T-helper 2 cell treated with Interferon-gamma antibody and Interleukin-4, amounts not matched to agents 5 μg/mL and 100 μg/mL, for 36 hours (primary cell): ENCODE measurements at regions not wholly inside any gene's neighbourhood (a gene's known extent, or its start where the extent isn't known, plus 50 kb on each side); places are given as distances from the start of the nearest gene placed in this dataset.
"Not testable (repeated sequence)": the region's sequence is repeated elsewhere in the genome, so short reads cannot be mapped to it uniquely, and the experiment has no call there.

Source experiments
- DNase-seq: peaks from one replicate; pipeline ENCODE4 v3.0.0; 2021; ENCODE audit warnings: low spot score
- H3K27ac Mint-ChIP-seq: one replicate; pipeline ENCODE4 v1.8.0; 2021; ENCODE audit warnings: mild to moderate bottlenecking, mixed read lengths
- H3K27me3 Mint-ChIP-seq: one replicate; pipeline ENCODE4 v1.8.0; 2021; ENCODE audit warnings: low read depth, mixed read lengths
- H3K36me3 Mint-ChIP-seq: one replicate; pipeline ENCODE4 v1.8.0; 2021; ENCODE audit warnings: low read depth, mixed read lengths
- H3K4me1 Mint-ChIP-seq: one replicate; pipeline ENCODE4 v1.8.0; 2021; ENCODE audit warnings: low read depth, mixed read lengths
- H3K4me3 Mint-ChIP-seq: one replicate; pipeline ENCODE4 v1.8.0; 2022; ENCODE audit warnings: mild to moderate bottlenecking, moderate library complexity, mixed read lengths
- H3K9me3 Mint-ChIP-seq: one replicate; pipeline ENCODE4 v1.8.0; 2021; ENCODE audit warnings: mixed read lengths

DNA sequence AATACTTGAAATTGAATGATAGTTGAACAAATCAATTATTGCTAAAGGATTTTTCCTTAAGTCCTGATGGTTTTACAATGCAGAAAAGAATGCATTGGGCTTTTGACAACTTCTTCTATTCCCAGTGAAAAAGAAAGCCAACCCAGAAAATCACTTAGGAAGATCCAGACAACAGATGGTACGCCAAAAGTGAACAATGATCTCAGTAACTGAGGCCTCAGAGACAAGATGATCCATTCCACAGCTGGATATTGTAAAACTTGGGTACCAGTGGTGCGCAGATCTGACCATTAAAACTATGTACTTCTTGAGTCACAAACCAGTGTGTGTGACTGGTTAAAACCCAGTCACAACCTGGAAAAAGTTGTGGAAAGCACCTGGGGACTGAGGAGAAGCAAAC is 173.5 kb downstream of the ETAA1 start:
- no peak overlapping the region for H3K4me3 Mint-ChIP-seq
- no peaks in the 10 kb centered on the region for H3K4me1 Mint-ChIP-seq
- H3K27me3 Mint-ChIP-seq, result no peaks in the 10 kb centered on the region
- H3K27ac Mint-ChIP-seq, result no peak overlapping the region
- H3K9me3 Mint-ChIP-seq, result no peaks in the 10 kb centered on the region
- no peaks in the 10 kb centered on the region for H3K36me3 Mint-ChIP-seq
- no peak for DNase-seq

GRCh38 chr2:67571785-67572718 is 174.9 kb downstream of the ETAA1 start:
- peaks cover 3% of the 10 kb centered on the region for H3K9me3 Mint-ChIP-seq
- H3K27ac Mint-ChIP-seq, result no peak overlapping the region
- no peaks in the 10 kb centered on the region for H3K36me3 Mint-ChIP-seq
- no peak for DNase-seq
- no peaks in the 10 kb centered on the region for H3K27me3 Mint-ChIP-seq
- no peak overlapping the region for H3K4me3 Mint-ChIP-seq
- no peaks in the 10 kb centered on the region for H3K4me1 Mint-ChIP-seq

GRCh38 chr2:67572721-67573435 is 175.7 kb downstream of the ETAA1 start:
- H3K27ac Mint-ChIP-seq, result no peak overlapping the region
- DNase-seq, result no peak

GRCh38 chr2:67574230-67574629 is 177.1 kb downstream of the ETAA1 start:
- Mint-ChIP-seq H3K27me3 (no peaks in the 10 kb centered on the region), H3K36me3 (no peaks in the 10 kb centered on the region), H3K4me3 (no peak overlapping the region), H3K9me3 (peaks cover 9% of the 10 kb centered on the region), H3K4me1 (no peaks in the 10 kb centered on the region), H3K27ac (no peak overlapping the region)
- no peak for DNase-seq

More at GRCh38 chr2:67572721-67573435, 175.7 kb downstream of the ETAA1 start:
- peaks cover 3% of the 10 kb centered on the region for H3K9me3 Mint-ChIP-seq
- H3K4me3 Mint-ChIP-seq, result no peak overlapping the region
- no peaks in the 10 kb centered on the region for H3K4me1 Mint-ChIP-seq
- H3K27me3 Mint-ChIP-seq, result no peaks in the 10 kb centered on the region
- H3K36me3 Mint-ChIP-seq, result no peaks in the 10 kb centered on the region

DNA sequence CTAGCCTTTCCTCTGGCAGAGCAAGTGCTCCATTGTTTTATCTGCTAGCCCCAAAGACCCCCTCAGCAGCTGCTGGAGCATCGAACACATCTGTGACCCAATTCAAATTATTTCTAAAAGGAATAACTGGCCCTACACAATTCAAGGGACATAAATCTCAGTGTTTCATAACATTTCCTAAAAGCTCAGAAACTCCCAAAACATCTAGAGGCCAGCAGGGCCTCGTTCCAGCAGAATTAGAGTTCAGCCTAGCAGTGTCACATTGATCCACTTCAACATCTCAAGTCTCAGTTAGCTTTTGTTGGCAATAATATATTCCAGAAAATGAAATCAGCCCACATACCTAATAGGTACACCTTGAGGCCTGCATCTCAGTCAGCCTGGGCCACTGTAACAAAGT is 179.1 kb downstream of the ETAA1 start:
- no peaks in the 10 kb centered on the region for H3K4me1 Mint-ChIP-seq
- H3K4me3 Mint-ChIP-seq, result no peak overlapping the region
- H3K27me3 Mint-ChIP-seq, result no peaks in the 10 kb centered on the region
- no peak overlapping the region for H3K27ac Mint-ChIP-seq
- H3K9me3 Mint-ChIP-seq, result peaks cover 9% of the 10 kb centered on the region
- no peak for DNase-seq
- H3K36me3 Mint-ChIP-seq, result no peaks in the 10 kb centered on the region

GRCh38 chr2:67576991-67577390 is 179.9 kb downstream of the ETAA1 start:
- Mint-ChIP-seq H3K4me3 (no peak overlapping the region), H3K9me3 (peaks cover 14% of the 10 kb centered on the region), H3K27me3 (no peaks in the 10 kb centered on the region), H3K36me3 (no peaks in the 10 kb centered on the region), H3K4me1 (no peaks in the 10 kb centered on the region), H3K27ac (no peak overlapping the region)
- no peak for DNase-seq

- Mint-ChIP-seq H3K4me1 (no peaks in the 10 kb centered on the region), H3K36me3 (no peaks in the 10 kb centered on the region)
- DNase-seq, result no peak
Observed at GRCh38 chr2:67579216-67579615, 182.1 kb downstream of the ETAA1 start.

GRCh38 chr2:67579806-67580205 is 182.7 kb downstream of the ETAA1 start:
- Mint-ChIP-seq H3K9me3 (peaks cover 30% of the 10 kb centered on the region), H3K36me3 (no peaks in the 10 kb centered on the region), H3K27ac (no peak overlapping the region), H3K4me3 (no peak overlapping the region), H3K4me1 (no peaks in the 10 kb centered on the region), H3K27me3 (no peaks in the 10 kb centered on the region)
- no peak for DNase-seq

More at GRCh38 chr2:67579216-67579615, 182.1 kb downstream of the ETAA1 start:
- H3K27ac Mint-ChIP-seq, result no peak overlapping the region
- peaks cover 24% of the 10 kb centered on the region for H3K9me3 Mint-ChIP-seq
- H3K27me3 Mint-ChIP-seq, result no peaks in the 10 kb centered on the region
- no peak overlapping the region for H3K4me3 Mint-ChIP-seq

DNA sequence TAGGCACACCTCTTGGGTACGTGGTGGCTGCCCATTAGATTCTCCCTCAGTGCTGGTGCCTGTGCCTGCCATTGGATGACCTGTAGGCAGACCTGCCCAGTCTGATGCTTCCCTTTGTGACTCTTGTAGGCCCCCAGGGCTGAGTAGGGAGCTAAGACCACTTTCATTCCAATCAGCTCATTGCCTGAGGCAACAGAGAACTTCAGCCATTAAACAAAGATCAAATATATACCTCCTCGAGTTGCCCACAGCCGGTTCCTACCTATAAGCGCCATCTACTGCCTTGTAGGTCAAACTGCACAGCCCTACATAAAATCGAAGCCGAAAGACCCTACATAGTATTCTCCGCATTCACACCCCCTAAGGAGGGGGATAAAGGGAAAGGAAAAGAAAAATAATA is 184.6 kb downstream of the ETAA1 start:
- Mint-ChIP-seq H3K9me3 (peaks cover 46% of the 10 kb centered on the region), H3K27me3 (no peaks in the 10 kb centered on the region), H3K27ac (no peak overlapping the region), H3K4me3 (no peak overlapping the region), H3K36me3 (no peaks in the 10 kb centered on the region), H3K4me1 (no peaks in the 10 kb centered on the region)
- DNase-seq, result no peak

GRCh38 chr2:67583185-67583584 is 186.1 kb downstream of the ETAA1 start:
- H3K4me1 Mint-ChIP-seq, result no peaks in the 10 kb centered on the region
- H3K4me3 Mint-ChIP-seq, result no peak overlapping the region
- no peaks in the 10 kb centered on the region for H3K36me3 Mint-ChIP-seq
- H3K27me3 Mint-ChIP-seq, result no peaks in the 10 kb centered on the region
- peaks cover 43% of the 10 kb centered on the region for H3K9me3 Mint-ChIP-seq
- H3K27ac Mint-ChIP-seq, result no peak overlapping the region
- no peak for DNase-seq

- H3K4me1 Mint-ChIP-seq, result no peaks in the 10 kb centered on the region
- no peak overlapping the region for H3K4me3 Mint-ChIP-seq
- DNase-seq, result no peak
- H3K27ac Mint-ChIP-seq, result no peak overlapping the region
- no peaks in the 10 kb centered on the region for H3K27me3 Mint-ChIP-seq
- H3K36me3 Mint-ChIP-seq, result no peaks in the 10 kb centered on the region
- H3K9me3 Mint-ChIP-seq, result peaks cover 42% of the 10 kb centered on the region
Observed at GRCh38 chr2:67585400-67585799, 188.3 kb downstream of the ETAA1 start.

- H3K9me3 Mint-ChIP-seq, result peaks cover 34% of the 10 kb centered on the region
- not testable (repeated sequence) for H3K4me1 Mint-ChIP-seq, H3K27ac Mint-ChIP-seq, H3K36me3 Mint-ChIP-seq, H3K27me3 Mint-ChIP-seq, H3K4me3 Mint-ChIP-seq, DNase-seq
Observed at GRCh38 chr2:67589121-67589520, 192.0 kb downstream of the ETAA1 start.

GRCh38 chr2:67594522-67594921 is 197.4 kb downstream of the ETAA1 start:
- peaks cover 14% of the 10 kb centered on the region for H3K9me3 Mint-ChIP-seq
- H3K36me3 Mint-ChIP-seq, H3K4me1 Mint-ChIP-seq, H3K27ac Mint-ChIP-seq, H3K27me3 Mint-ChIP-seq, DNase-seq, H3K4me3 Mint-ChIP-seq: not testable (repeated sequence)

GRCh38 chr2:67596871-67597270 is 199.7 kb downstream of the ETAA1 start:
- Mint-ChIP-seq H3K4me3 (no peak overlapping the region), H3K27me3 (no peaks in the 10 kb centered on the region), H3K9me3 (peaks cover 7% of the 10 kb centered on the region)

More at GRCh38 chr2:67596871-67597270, 199.7 kb downstream of the ETAA1 start:
- no peak for DNase-seq
- no peaks in the 10 kb centered on the region for H3K4me1 Mint-ChIP-seq
- no peaks in the 10 kb centered on the region for H3K36me3 Mint-ChIP-seq
- no peak overlapping the region for H3K27ac Mint-ChIP-seq
